Activated CD8-positive, alpha-beta T cell treated with anti-CD3 and anti-CD28 coated beads for 36 hours (primary cell): ENCODE measurements at regions not wholly inside any gene's neighbourhood (a gene's known extent, or its start where the extent isn't known, plus 50 kb on each side); places are given as distances from the start of the nearest gene placed in this dataset.

ENCODE experiments used
- ATAC-seq: fragments of 200-7000 bp; cut with Tn5 transposase; one replicate; pipeline ENCODE4 v1.10.0; 2021; ENCODE audit warnings: mild to moderate bottlenecking, moderate library complexity
- CTCF ChIA-PET: fragments of 350-600 bp; sonication (Branson Sonifier 250); formaldehyde crosslinking; loops from one replicate; lab custom pipeline; 2021; ENCODE audit warnings: antibody characterized with exemption; lab: Charles Lee
- POLR2A ChIA-PET: fragments of 350-600 bp; sonication (Branson Sonifier 250); formaldehyde crosslinking; loops from one replicate; lab custom pipeline; 2021; ENCODE audit warnings: antibody characterized with exemption; lab: Charles Lee
- DNase-seq: peaks from one replicate; pipeline ENCODE4 v3.0.0-alpha.2; 2020
- H3K27ac Mint-ChIP-seq: one replicate; pipeline ENCODE4 v1.8.0; 2021; ENCODE audit warnings: mild to moderate bottlenecking, mixed read lengths
- H3K27me3 Mint-ChIP-seq: one replicate; pipeline ENCODE4 v1.8.0; 2021; ENCODE audit warnings: mixed read lengths
- H3K36me3 Mint-ChIP-seq: one replicate; pipeline ENCODE4 v1.8.0; 2021; ENCODE audit warnings: low read depth, mixed read lengths
- H3K4me1 Mint-ChIP-seq: one replicate; pipeline ENCODE4 v1.8.0; 2021; ENCODE audit warnings: low read depth, mixed read lengths
- H3K4me3 Mint-ChIP-seq: one replicate; pipeline ENCODE4 v1.8.0; 2021; ENCODE audit warnings: mild to moderate bottlenecking, moderate library complexity, mixed read lengths
- H3K9me3 Mint-ChIP-seq: one replicate; pipeline ENCODE4 v1.8.0; 2021; ENCODE audit warnings: mixed read lengths
- CTCF ChIP-seq: fragments of 200-600 bp; IDR thresholded peaks from one replicate; pipeline ENCODE4 v1.8.0; 2022; ENCODE audit warnings: antibody characterized with exemption, mild to moderate bottlenecking
- intact Hi-C: fragments of 100-400 bp; cut with micrococcal nuclease; formaldehyde crosslinking; loops from one replicate; pipeline ENCODE4 v1.10.0; 2022

GRCh38 chr6:66638099-66638498, 931.1 kb upstream of the EYS start:
- CTCF ChIA-PET = no interaction called here
- H3K4me3 Mint-ChIP-seq = no peak overlapping the region

GRCh38 chr6:66628917-66629316, 921.9 kb upstream of the EYS start:
- no peak overlapping the region for H3K27ac Mint-ChIP-seq
- intact Hi-C loops = no loop called here
- no peak overlapping the region for H3K4me3 Mint-ChIP-seq
- peaks cover 5% of the 10 kb centered on the region for H3K9me3 Mint-ChIP-seq
- DNase-seq (no peak), ATAC-seq (no peak)
- H3K27me3 Mint-ChIP-seq = no peaks in the 10 kb centered on the region
- ChIA-PET POLR2A (no interaction called here), CTCF (no interaction called here)
- no peaks in the 10 kb centered on the region for H3K36me3 Mint-ChIP-seq
- H3K4me1 Mint-ChIP-seq = no peaks in the 10 kb centered on the region
- no peak for TF ChIP-seq CTCF

More at GRCh38 chr6:66638099-66638498, 931.1 kb upstream of the EYS start:
- no peak for DNase-seq
- no peaks in the 10 kb centered on the region for H3K36me3 Mint-ChIP-seq
- H3K4me1 Mint-ChIP-seq = no peaks in the 10 kb centered on the region
- H3K9me3 Mint-ChIP-seq = peaks cover 3% of the 10 kb centered on the region
- no peak for TF ChIP-seq CTCF
- intact Hi-C loops = no loop called here
- no peaks in the 10 kb centered on the region for H3K27me3 Mint-ChIP-seq
- H3K27ac Mint-ChIP-seq = no peak overlapping the region
- no peak for ATAC-seq
- POLR2A ChIA-PET = no interaction called here

GRCh38 chr6:66623050-66623449, 916.0 kb upstream of the EYS start:
- ATAC-seq (no peak), DNase-seq (no peak)
- Mint-ChIP-seq H3K27me3 (no peaks in the 10 kb centered on the region), H3K36me3 (no peaks in the 10 kb centered on the region), H3K4me1 (no peaks in the 10 kb centered on the region), H3K9me3 (peaks cover 8% of the 10 kb centered on the region), H3K27ac (no peak overlapping the region), H3K4me3 (no peak overlapping the region)
- intact Hi-C loops = no loop called here
- ChIA-PET POLR2A (no interaction called here), CTCF (no interaction called here)
- TF ChIP-seq CTCF = no peak

- POLR2A ChIA-PET = no interaction called here
- Mint-ChIP-seq H3K4me3 (no peak overlapping the region), H3K36me3 (no peaks in the 10 kb centered on the region), H3K9me3 (peaks cover 14% of the 10 kb centered on the region), H3K27ac (no peak overlapping the region), H3K27me3 (no peaks in the 10 kb centered on the region), H3K4me1 (no peaks in the 10 kb centered on the region)
- DNase-seq (no peak), ATAC-seq (no peak)
- CTCF ChIA-PET = no interaction called here
- intact Hi-C loops = no loop called here
- no peak for TF ChIP-seq CTCF
Measured at GRCh38 chr6:66605971-66606370, 898.9 kb upstream of the EYS start.

- no peaks in the 10 kb centered on the region for H3K27me3 Mint-ChIP-seq
- H3K4me3 Mint-ChIP-seq = no peak overlapping the region
- intact Hi-C loops = no loop called here
- H3K27ac Mint-ChIP-seq = no peak overlapping the region
- no peak for TF ChIP-seq CTCF
- ChIA-PET POLR2A (no interaction called here), CTCF (no interaction called here)
- DNase-seq (no peak), ATAC-seq (no peak)
- H3K9me3 Mint-ChIP-seq = peaks cover 15% of the 10 kb centered on the region
- H3K4me1 Mint-ChIP-seq = no peaks in the 10 kb centered on the region
- no peaks in the 10 kb centered on the region for H3K36me3 Mint-ChIP-seq
Measured at GRCh38 chr6:66605011-66605410, 898.0 kb upstream of the EYS start.
